ENCODE measurements at regions not wholly inside any gene's neighbourhood (a gene's known extent, or its start where the extent isn't known, plus 50 kb on each side); places are given as distances from the start of the nearest gene placed in this dataset.

GRCh38 chr2:41598161-41598894 is 449.5 kb upstream of the PKDCC start:
- peak; percentile 29 for DNase-seq (ENCODE audit: low read depth)

- DNase-seq (ENCODE audit: low read depth), result no peak
Measured at GRCh38 chr2:41600460-41600859, 447.4 kb upstream of the PKDCC start.

- no peak for DNase-seq (ENCODE audit: low read depth)
Measured at GRCh38 chr2:41602341-41602740, 445.5 kb upstream of the PKDCC start.

- no peak for DNase-seq (ENCODE audit: low read depth)
Measured at GRCh38 chr2:41605311-41605710, 442.5 kb upstream of the PKDCC start.

GRCh38 chr2:41605914-41606313 is 441.9 kb upstream of the PKDCC start:
- no peak for DNase-seq (ENCODE audit: low read depth)

- DNase-seq (ENCODE audit: low read depth), result peak; percentile 44
Measured at GRCh38 chr2:41610501-41611190, 437.2 kb upstream of the PKDCC start.

GRCh38 chr2:41618754-41619153 is 429.1 kb upstream of the PKDCC start:
- DNase-seq (ENCODE audit: low read depth), result no peak

GRCh38 chr2:41621095-41621494 is 426.7 kb upstream of the PKDCC start:
- no peak for DNase-seq (ENCODE audit: low read depth)

GRCh38 chr2:41621563-41621962 is 426.3 kb upstream of the PKDCC start:
- no peak for DNase-seq (ENCODE audit: low read depth)

- DNase-seq (ENCODE audit: low read depth), result no peak
Measured at GRCh38 chr2:41622301-41622700, 425.5 kb upstream of the PKDCC start.

GRCh38 chr2:41626936-41627335 is 420.9 kb upstream of the PKDCC start:
- DNase-seq (ENCODE audit: low read depth), result no peak

- no peak for DNase-seq (ENCODE audit: low read depth)
Measured at GRCh38 chr2:41634686-41635085, 413.1 kb upstream of the PKDCC start.

GRCh38 chr2:41644936-41645335 is 402.9 kb upstream of the PKDCC start:
- no peak for DNase-seq (ENCODE audit: low read depth)

GRCh38 chr2:41647468-41648050 is 400.3 kb upstream of the PKDCC start:
- no peak for DNase-seq (ENCODE audit: low read depth)

- DNase-seq (ENCODE audit: low read depth), result no peak
Measured at GRCh38 chr2:41657226-41657625, 390.6 kb upstream of the PKDCC start.

- no peak for DNase-seq (ENCODE audit: low read depth)
Measured at GRCh38 chr2:41659758-41660157, 388.1 kb upstream of the PKDCC start.

GRCh38 chr2:41662461-41662860 is 385.4 kb upstream of the PKDCC start:
- DNase-seq (ENCODE audit: low read depth), result no peak

GRCh38 chr2:41663056-41663455 is 384.8 kb upstream of the PKDCC start:
- DNase-seq (ENCODE audit: low read depth), result no peak

GRCh38 chr2:41668529-41668928 is 379.3 kb upstream of the PKDCC start:
- no peak for DNase-seq (ENCODE audit: low read depth)

GRCh38 chr2:41678639-41679038 is 369.2 kb upstream of the PKDCC start:
- no peak for DNase-seq (ENCODE audit: low read depth)

- DNase-seq (ENCODE audit: low read depth), result no peak
Measured at GRCh38 chr2:41686156-41686555, 361.7 kb upstream of the PKDCC start.

GRCh38 chr2:41691561-41691960 is 356.3 kb upstream of the PKDCC start:
- no peak for DNase-seq (ENCODE audit: low read depth)

- no peak for DNase-seq (ENCODE audit: low read depth)
Measured at GRCh38 chr2:41694536-41695049, 353.2 kb upstream of the PKDCC start.

All from fibroblast of gingiva (primary cell).